ENCODE measurements at regions not wholly inside any gene's neighbourhood (a gene's known extent, or its start where the extent isn't known, plus 50 kb on each side); places are given as distances from the start of the nearest gene placed in this dataset.

GRCh38 chr1:47697616-47698335 lies 259.9 kb downstream of the FOXD2 start:
- DNase-seq (no peak), FAIRE-seq (no peak), ATAC-seq (no peak)
- WGBS, 2 donors = 83 to 87% methylated on average over 7 of the region's 7 CpGs
- TF ChIP-seq CTCF (IDR thresholded peaks at IDR 0.05) = no peak
- no peaks in the 10 kb centered on the region for H3K36me3 ChIP-seq
- no peaks in the 10 kb centered on the region for H3K4me1 ChIP-seq
- no peak overlapping the region for H3K4me3 ChIP-seq
- intact Hi-C loops (cut with DNase I) = no loop called here
- no peaks in the 10 kb centered on the region for H3K27me3 ChIP-seq
- no peaks in the 10 kb centered on the region for H3K9me3 ChIP-seq
- H3K27ac ChIP-seq = no peak overlapping the region

GRCh38 chr1:47699492-47700235 lies 261.8 kb downstream of the FOXD2 start:
- H3K27ac ChIP-seq = no peak overlapping the region
- no peak for TF ChIP-seq CTCF (IDR thresholded peaks at IDR 0.05)
- H3K4me3 ChIP-seq = no peak overlapping the region
- H3K9me3 ChIP-seq = no peaks in the 10 kb centered on the region
- H3K4me1 ChIP-seq = no peaks in the 10 kb centered on the region
- ATAC-seq (no peak), FAIRE-seq (no peak), DNase-seq (no peak)
- no peaks in the 10 kb centered on the region for H3K27me3 ChIP-seq
- no peaks in the 10 kb centered on the region for H3K36me3 ChIP-seq
- WGBS, 2 donors = 68 to 75% methylated on average over 5 of the region's 5 CpGs
- intact Hi-C loops (cut with DNase I) = loop anchor here in 1 of 3 donors (10.0 kb wide), 1 partner anchor 175 kb away; no protein-coding TSS in a partner anchor

GRCh38 chr1:47701283-47701682 lies 263.4 kb downstream of the FOXD2 start:
- ATAC-seq (no peak), FAIRE-seq (no peak), DNase-seq (no peak)
- no peaks in the 10 kb centered on the region for H3K27me3 ChIP-seq
- TF ChIP-seq CTCF (IDR thresholded peaks at IDR 0.05) = no peak
- H3K4me1 ChIP-seq = no peaks in the 10 kb centered on the region
- WGBS, 2 donors = 84 to 86% methylated on average over 2 of the region's 2 CpGs
- no peak overlapping the region for H3K4me3 ChIP-seq
- H3K36me3 ChIP-seq = no peaks in the 10 kb centered on the region
- H3K9me3 ChIP-seq = no peaks in the 10 kb centered on the region
- H3K27ac ChIP-seq = no peak overlapping the region
- intact Hi-C loops (cut with DNase I) = loop anchor here in 1 of 3 donors (10.0 kb wide), 1 partner anchor 176 kb away; no protein-coding TSS in a partner anchor

GRCh38 chr1:47701741-47702515 lies 264.1 kb downstream of the FOXD2 start:
- FAIRE-seq (no peak), DNase-seq (no peak), ATAC-seq (no peak)
- no peak overlapping the region for H3K4me3 ChIP-seq
- H3K36me3 ChIP-seq = no peaks in the 10 kb centered on the region
- no peaks in the 10 kb centered on the region for H3K9me3 ChIP-seq
- intact Hi-C loops (cut with DNase I) = loop anchor here in 1 of 3 donors (10.0 kb wide), 1 partner anchor 177 kb away; no protein-coding TSS in a partner anchor
- no peaks in the 10 kb centered on the region for H3K4me1 ChIP-seq
- 77 to 78% methylated on average over 9 of the region's 9 CpGs for WGBS, 2 donors
- no peak for TF ChIP-seq CTCF (IDR thresholded peaks at IDR 0.05)
- no peak overlapping the region for H3K27ac ChIP-seq
- H3K27me3 ChIP-seq = no peaks in the 10 kb centered on the region

All from pancreas (tissue), 10 donors.